ENCODE measurements at regions not wholly inside any gene's neighbourhood (a gene's known extent, or its start where the extent isn't known, plus 50 kb on each side); places are given as distances from the start of the nearest gene placed in this dataset.

GRCh38 chr2:59033661-59034060 lies 792.5 kb upstream of the FANCL start:
- TF ChIP-seq CTCF (IDR thresholded peaks at IDR 0.05) = no peak
- ATAC-seq = no peak
- no peak overlapping the region for H3K4me3 ChIP-seq
- 71 to 88% methylated on average over 1 of the region's 1 CpG for WGBS, 2 donors
- no peaks in the 10 kb centered on the region for H3K27me3 ChIP-seq
- intact Hi-C loops (cut with DNase I) = no loop called here
- no peaks in the 10 kb centered on the region for H3K4me1 ChIP-seq
- H3K36me3 ChIP-seq = no peaks in the 10 kb centered on the region
- peaks cover 0 to 13% (median 0%) of the 10 kb centered on the region in 11 donors for H3K9me3 ChIP-seq
- no peak overlapping the region for H3K27ac ChIP-seq
- no peak for DNase-seq

DNA sequence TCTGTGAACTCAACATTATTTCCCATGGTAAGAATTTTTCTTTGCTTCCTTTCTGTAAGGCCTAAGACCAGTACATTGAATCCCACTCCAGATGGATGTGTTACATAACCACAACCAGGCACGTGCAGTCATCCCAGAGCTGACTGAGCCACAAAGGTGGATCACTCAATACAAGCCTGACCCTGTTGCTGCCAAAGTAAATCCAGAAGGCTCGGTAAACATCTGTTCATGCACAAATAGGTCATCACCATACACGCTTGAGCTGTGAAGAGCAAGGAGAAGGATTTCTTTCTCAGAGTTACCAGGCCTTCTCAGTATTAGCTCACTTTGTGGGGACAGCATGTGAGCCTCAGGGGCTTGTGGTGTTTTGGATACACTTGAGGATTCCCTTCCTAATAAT lies 791.4 kb upstream of the FANCL start:
- no peaks in the 10 kb centered on the region for H3K36me3 ChIP-seq
- no peak for TF ChIP-seq CTCF (IDR thresholded peaks at IDR 0.05)
- H3K27me3 ChIP-seq = no peaks in the 10 kb centered on the region
- WGBS, 2 donors = 68 to 82% methylated on average over 3 of the region's 3 CpGs
- ATAC-seq (no peak), DNase-seq (no peak)
- no peaks in the 10 kb centered on the region for H3K4me1 ChIP-seq
- H3K27ac ChIP-seq = no peak overlapping the region
- intact Hi-C loops (cut with DNase I) = no loop called here
- H3K4me3 ChIP-seq = no peak overlapping the region
- H3K9me3 ChIP-seq = peaks cover 0 to 7% (median 0%) of the 10 kb centered on the region in 11 donors

- H3K9me3 ChIP-seq = no peaks in the 10 kb centered on the region
- TF ChIP-seq CTCF (IDR thresholded peaks at IDR 0.05) = no peak
- H3K4me1 ChIP-seq = no peaks in the 10 kb centered on the region
- peak in 3 of 8 donors; percentile 53 to 74 (median 56) for ATAC-seq
- WGBS, 2 donors = 43 to 53% methylated on average over 6 of the region's 6 CpGs
- no peaks in the 10 kb centered on the region for H3K36me3 ChIP-seq
- H3K27ac ChIP-seq = no peak overlapping the region
- no peak overlapping the region for H3K4me3 ChIP-seq
- intact Hi-C loops (cut with DNase I) = loop anchor here in 1 of 10 donors (10.0 kb wide), 1 partner anchor 1546 kb away; no protein-coding TSS in a partner anchor
- DNase-seq = peak; percentile 30 to 38
- H3K27me3 ChIP-seq = peaks cover 0 to 4% (median 0%) of the 10 kb centered on the region in 7 donors
Measured at GRCh38 chr2:59029058-59029457, 787.9 kb upstream of the FANCL start.

GRCh38 chr2:59027320-59027719 lies 786.2 kb upstream of the FANCL start:
- DNase-seq (no peak), ATAC-seq (no peak)
- H3K4me3 ChIP-seq = no peak overlapping the region
- no peaks in the 10 kb centered on the region for H3K36me3 ChIP-seq
- H3K4me1 ChIP-seq = no peaks in the 10 kb centered on the region
- H3K9me3 ChIP-seq = no peaks in the 10 kb centered on the region
- peaks cover 0 to 7% (median 0%) of the 10 kb centered on the region in 7 donors for H3K27me3 ChIP-seq
- TF ChIP-seq CTCF (IDR thresholded peaks at IDR 0.05) = no peak
- WGBS, 2 donors = 86 to 90% methylated on average over 4 of the region's 4 CpGs
- intact Hi-C loops (cut with DNase I) = loop anchor here in 1 of 10 donors (10.0 kb wide), 1 partner anchor 1547 kb away; no protein-coding TSS in a partner anchor
- no peak overlapping the region for H3K27ac ChIP-seq

All from heart right ventricle (tissue), 16 donors.